NCI-H748 (cell line): ENCODE measurements at regions not wholly inside any gene's neighbourhood (a gene's known extent, or its start where the extent isn't known, plus 50 kb on each side); places are given as distances from the start of the nearest gene placed in this dataset.

ENCODE experiments used
- DNase-seq: peaks from one replicate; lab custom pipeline; 2025; ENCODE audit not compliant: unreplicated experiment; lab: John Stamatoyannopoulos, UW

DNA sequence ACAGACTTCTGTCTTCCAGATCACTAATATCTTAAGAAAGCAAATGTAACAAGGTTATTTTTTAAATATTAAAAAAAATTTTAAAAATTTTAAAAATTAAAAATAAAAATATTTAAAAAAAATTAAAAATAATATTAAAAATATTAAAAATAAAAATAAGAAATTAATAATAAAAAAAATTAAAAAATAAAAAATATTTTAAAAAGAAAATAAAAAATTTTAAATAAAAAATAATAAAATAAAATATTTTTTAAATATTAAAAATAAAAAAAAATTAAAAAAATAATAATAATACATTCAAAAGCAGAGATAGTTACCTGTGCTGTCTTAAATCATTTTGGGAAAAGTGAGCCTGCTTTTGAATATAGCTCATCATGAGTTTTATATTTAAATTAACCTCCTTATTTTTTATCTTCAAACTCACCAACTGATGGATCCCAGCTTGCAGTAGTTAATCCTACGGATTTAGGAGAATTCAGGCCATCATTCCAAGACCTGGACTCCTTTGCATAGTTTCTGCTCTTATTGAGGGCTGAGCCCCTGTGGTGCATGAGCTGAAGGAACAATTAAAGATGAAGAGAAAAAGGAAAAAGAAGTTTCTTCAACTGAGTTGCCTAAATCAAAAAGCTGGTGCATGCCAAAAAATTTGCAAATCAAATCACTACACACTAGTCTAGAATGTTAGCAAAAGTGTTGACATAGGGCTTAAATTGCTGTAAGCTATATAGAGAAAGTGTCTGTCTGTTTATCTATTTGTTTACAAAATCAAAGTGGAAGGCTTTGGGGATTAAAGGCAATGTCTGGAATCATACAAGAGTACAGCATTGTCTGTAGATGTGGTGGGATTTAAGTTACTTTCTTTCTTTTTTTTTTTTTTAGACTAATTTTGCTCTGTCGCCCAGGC, 50.5 kb upstream of the ZNF438 start:
- DNase-seq, result no peak

- DNase-seq, result peak; percentile 68
Observed at GRCh38 chr10:31083765-31084184, 52.1 kb upstream of the ZNF438 start.

GRCh38 chr10:31087011-31087410, 55.3 kb upstream of the ZNF438 start:
- no peak for DNase-seq

DNA sequence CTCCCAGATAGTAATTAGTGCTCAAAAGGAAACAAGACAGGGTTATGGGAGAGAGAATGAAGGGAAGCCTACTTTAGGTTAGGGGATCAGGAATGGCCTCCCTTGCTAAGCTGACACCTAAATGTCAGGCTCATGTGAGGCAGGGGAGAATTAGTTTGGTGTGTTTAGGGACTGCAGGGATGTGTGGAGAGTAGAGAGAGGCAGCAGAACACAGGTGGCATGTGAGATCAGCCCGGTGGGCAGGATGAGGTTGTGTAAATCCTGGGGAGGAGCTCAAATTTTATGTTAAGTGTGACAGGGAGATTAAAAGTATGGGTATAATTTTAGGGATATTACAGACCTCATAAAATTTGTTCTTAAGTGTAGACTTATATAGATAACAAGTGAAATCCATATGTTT, 56.2 kb upstream of the ZNF438 start:
- no peak for DNase-seq

- no peak for DNase-seq
Observed at GRCh38 chr10:31090894-31091607, 59.4 kb upstream of the ZNF438 start.

DNA sequence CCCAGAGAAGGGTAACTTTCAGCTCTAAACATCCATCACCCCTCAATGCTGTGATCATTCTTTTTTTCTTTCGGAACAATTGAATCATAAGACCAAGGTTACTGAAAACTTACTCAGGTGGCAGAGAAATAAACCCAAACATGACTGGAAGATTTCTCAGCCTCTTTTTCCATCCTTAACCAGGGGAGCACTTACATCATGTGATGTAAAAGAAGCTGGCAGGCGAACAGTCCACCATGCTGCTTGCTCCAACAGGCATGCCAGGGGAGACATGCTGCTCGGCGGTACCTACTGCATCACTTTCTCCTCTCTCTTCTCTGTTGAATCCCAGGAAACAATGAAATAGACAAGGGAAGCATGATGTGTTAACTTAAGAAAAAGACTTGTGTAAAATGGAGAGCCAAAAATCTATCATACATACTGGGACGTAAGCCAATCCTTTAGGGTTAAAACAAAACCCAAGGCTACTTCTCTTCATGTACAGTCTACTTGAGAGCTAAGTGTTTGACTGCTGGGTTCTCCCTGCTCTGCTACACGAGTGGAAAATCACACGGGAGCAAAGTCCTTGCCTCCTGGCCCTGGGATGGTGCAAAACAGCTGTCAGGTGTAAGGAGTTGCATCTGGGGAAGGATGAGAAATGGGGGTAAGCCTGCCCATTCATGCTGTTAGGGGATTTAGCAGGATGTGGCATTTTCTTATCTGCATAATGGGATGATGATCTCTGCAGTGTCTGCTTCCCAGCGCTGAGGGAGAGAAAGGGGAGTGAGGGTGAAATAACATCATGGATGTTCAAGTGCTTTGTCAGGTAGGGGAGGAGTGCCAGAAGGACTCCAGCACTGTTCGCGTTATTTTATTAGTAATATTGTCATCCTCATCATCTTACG, 64.3 kb upstream of the ZNF438 start:
- DNase-seq, result no peak

- DNase-seq, result no peak
Observed at GRCh38 chr10:31098046-31098445, 66.4 kb upstream of the ZNF438 start.

- no peak for DNase-seq
Observed at GRCh38 chr10:31099094-31099493, 67.4 kb upstream of the ZNF438 start.

DNA sequence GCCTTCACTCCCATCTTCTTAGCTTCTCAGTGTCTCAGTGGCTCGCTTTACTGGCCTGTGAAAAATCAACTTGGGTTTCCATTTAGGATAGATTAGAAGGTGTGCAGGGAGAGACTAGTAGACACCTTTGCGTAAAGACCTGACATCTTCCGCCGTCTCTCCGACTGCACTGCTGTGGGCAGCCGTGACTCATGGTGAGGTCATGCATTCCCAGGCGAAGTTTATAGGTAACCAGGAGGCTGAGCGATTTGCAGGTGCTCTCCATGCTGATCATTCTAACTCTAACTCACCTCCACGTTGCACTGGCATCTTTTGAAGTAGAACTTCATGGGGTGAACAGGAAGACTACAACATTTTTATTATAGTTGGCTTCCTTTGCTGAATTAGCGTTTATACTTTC, 68.0 kb upstream of the ZNF438 start:
- no peak for DNase-seq

- DNase-seq, result no peak
Observed at GRCh38 chr10:31100115-31100601, 68.5 kb upstream of the ZNF438 start.

DNA sequence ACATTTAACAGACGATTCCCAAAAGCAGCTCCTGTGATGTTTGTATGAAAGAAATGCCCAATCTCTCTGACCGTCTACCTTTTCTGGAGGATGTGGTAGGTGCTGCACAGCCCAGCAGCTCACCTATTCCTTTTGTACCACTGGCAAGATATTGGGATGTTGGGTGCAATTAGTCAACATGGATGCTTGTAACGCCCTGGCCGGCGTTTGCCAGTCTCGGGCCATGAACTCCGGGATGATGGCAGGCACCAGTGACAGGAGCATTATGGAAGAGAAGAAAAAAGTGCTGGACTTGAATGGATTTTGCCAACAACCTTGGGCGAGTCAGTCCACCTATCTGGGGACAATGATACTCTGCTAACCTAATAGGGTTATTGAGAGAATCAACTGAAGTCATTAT, 69.0 kb upstream of the ZNF438 start:
- DNase-seq, result no peak

DNA sequence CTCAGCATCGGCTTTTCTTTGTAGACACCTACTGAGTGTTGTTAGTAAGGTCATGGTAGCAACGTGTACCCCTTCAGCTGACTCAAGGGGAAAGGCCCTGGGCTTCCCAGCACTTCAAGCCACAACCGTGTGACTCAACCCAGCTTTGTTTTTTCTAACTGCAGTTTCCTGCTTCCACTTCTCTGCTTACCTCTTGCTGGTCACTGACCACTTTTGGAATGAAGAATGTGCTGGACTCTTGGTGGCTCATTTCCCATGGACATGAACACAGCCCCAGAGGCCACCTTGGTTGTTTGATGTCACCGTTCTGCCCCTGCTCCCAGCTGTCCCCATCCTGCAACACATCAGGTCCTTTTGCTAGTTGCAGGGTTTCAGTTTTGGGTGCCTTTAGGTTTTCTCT, 69.5 kb upstream of the ZNF438 start:
- DNase-seq, result no peak

DNA sequence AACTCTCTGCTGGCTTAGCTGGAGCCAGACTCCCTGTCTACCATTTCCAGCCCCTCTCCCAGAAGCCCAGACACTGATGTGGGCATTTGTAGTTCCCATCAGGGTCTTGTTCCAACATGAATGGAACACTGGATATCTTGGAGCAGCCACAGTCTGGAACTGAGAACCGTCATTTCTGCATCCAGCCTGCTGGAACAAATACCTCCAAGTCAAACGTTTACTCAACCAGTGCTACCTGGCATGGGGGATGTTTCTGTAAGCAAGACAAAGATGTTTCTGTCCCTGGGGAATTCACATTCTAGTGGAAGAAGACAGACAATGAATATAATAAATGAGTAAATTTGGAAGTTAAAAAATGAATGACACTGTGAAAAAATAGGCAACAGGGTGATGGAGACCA, 70.8 kb upstream of the ZNF438 start:
- no peak for DNase-seq

- DNase-seq, result no peak
Observed at GRCh38 chr10:31103112-31103511, 71.4 kb upstream of the ZNF438 start.

GRCh38 chr10:31112961-31113360, 81.3 kb upstream of the ZNF438 start:
- no peak for DNase-seq

DNA sequence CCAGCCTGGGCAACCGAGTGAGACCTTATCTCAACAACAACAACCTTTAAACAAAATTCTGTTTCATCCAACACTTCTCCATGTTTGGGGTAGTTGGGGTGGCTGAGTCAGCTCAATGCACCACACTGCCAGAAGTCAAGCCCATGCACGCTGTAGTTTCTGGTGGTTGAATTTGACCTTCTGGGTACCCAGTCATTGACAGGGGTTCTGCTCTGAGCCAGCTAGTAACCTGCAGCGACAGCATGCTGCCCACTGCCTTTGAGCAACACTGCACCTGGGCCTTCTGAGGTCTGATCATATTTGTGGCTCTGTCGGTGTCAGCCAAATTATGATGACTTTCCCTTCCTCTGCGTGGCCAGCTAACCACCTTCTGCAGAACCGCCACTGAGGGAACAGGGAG, 84.6 kb upstream of the ZNF438 start:
- DNase-seq, result no peak

DNA sequence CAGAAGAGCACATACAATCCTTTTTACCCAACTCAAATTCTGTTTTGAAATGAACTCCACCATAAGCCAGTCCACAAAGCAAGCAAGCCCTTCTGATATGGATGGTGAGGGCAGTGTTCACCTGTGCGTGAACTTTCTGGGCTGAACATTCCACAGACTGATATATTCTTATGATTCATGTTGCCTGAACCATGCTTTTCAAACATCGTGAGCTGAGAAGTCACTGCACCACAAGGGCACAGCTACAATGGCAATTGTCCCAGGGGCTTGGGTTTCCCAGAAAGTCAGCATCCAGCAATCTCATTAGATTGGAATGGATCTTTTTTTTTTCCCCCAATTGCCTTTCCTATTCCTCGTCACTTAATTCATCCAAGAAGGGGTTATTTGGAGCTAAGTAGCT, 86.9 kb upstream of the ZNF438 start:
- no peak for DNase-seq

DNA sequence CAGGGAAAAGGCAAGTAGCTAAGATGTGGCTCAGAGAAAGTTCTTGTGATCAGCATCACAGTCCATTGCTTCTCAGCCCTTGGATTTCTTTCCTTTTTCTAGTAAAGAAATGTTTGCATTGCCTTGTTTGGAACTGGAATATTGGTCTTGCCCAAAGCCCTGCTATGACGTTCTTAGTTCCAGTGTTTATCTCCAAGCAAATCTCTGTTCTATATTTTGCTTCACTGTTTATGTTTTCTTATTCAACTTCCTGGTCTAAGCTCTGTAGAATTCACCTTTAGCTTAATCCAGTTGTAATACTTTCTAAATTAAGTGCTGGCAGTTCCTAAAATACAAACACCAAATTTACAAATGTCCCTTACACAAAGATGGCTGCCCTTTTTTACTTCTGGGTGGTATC, 88.7 kb upstream of the ZNF438 start:
- no peak for DNase-seq

GRCh38 chr10:31120961-31121685, 89.5 kb upstream of the ZNF438 start:
- DNase-seq, result no peak

- DNase-seq, result no peak
Observed at GRCh38 chr10:31121757-31122577, 90.3 kb upstream of the ZNF438 start.
